Stimulated activated CD8-positive, alpha-beta memory T cell treated with anti-CD3 and anti-CD28 coated beads, Interleukin-7, amount 100 ng/mL, for 1 hour (primary cell): ENCODE measurements at regions not wholly inside any gene's neighbourhood (a gene's known extent, or its start where the extent isn't known, plus 50 kb on each side); places are given as distances from the start of the nearest gene placed in this dataset.

ENCODE experiments used
- DNase-seq, 2 donors: peaks; one replicate each; pipeline ENCODE4 v3.0.0-alpha.2; 2020; ENCODE audit warnings: low read depth in 2 of 2

- DNase-seq, result no peak
Observed at GRCh38 chr7:12127455-12127854, 83.6 kb upstream of the TMEM106B start.

- no peak for DNase-seq
Observed at GRCh38 chr7:12130609-12131008, 80.5 kb upstream of the TMEM106B start.

GRCh38 chr7:12131122-12131521 is 80.0 kb upstream of the TMEM106B start:
- no peak for DNase-seq

GRCh38 chr7:12133865-12134264 is 77.2 kb upstream of the TMEM106B start:
- DNase-seq, result no peak

- no peak for DNase-seq
Observed at GRCh38 chr7:12136523-12136922, 74.6 kb upstream of the TMEM106B start.

- no peak for DNase-seq
Observed at GRCh38 chr7:12137283-12137682, 73.8 kb upstream of the TMEM106B start.

GRCh38 chr7:12138421-12138820 is 72.7 kb upstream of the TMEM106B start:
- DNase-seq, result no peak

GRCh38 chr7:12139416-12139815 is 71.7 kb upstream of the TMEM106B start:
- no peak for DNase-seq

- no peak for DNase-seq
Observed at GRCh38 chr7:12146813-12147212, 64.3 kb upstream of the TMEM106B start.

- DNase-seq, result no peak
Observed at GRCh38 chr7:12152196-12152918, 58.7 kb upstream of the TMEM106B start.

GRCh38 chr7:12154119-12154518 is 57.0 kb upstream of the TMEM106B start:
- DNase-seq, result no peak

- no peak for DNase-seq
Observed at GRCh38 chr7:12157517-12157916, 53.6 kb upstream of the TMEM106B start.

- DNase-seq, result no peak
Observed at GRCh38 chr7:12158334-12159060, 52.6 kb upstream of the TMEM106B start.

GRCh38 chr7:12161146-12161545 is 49.9 kb upstream of the TMEM106B start:
- no peak for DNase-seq
